A673 (cell line): ENCODE measurements at regions not wholly inside any gene's neighbourhood (a gene's known extent, or its start where the extent isn't known, plus 50 kb on each side); places are given as distances from the start of the nearest gene placed in this dataset.

Experiments used
- BruUV-seq: library from RNA; stranded (reverse); fragments of 400-500 nt; replicated peaks from 2 replicates; lab custom pipeline; 2021; lab: Mats Ljungman, UMichigan
- CTCF ChIA-PET: fragments of 300-600 bp; sonication (Branson Sonifier 250); formaldehyde crosslinking; loops from one replicate; lab custom pipeline; 2022; ENCODE audit warnings: antibody characterized with exemption; lab: Charles Lee
- POLR2A ChIA-PET: fragments of 300-600 bp; sonication (Branson Sonifier 250); formaldehyde crosslinking; loops from one replicate; lab custom pipeline; 2022; ENCODE audit warnings: antibody characterized with exemption; ENCODE audit not compliant: low non-redundant PET; lab: Charles Lee
- DNase-seq: peaks from one replicate; pipeline ENCODE4 v3.0.0-alpha.2; 2015; ENCODE audit warnings: low spot score
- H3K27ac ChIP-seq: fragments of 200-600 bp; sonication (generic); 2 replicates; pipeline ENCODE4 v1.5.1; 2016; ENCODE audit warnings: mixed run types, low read depth, mild to moderate bottlenecking, mixed read lengths, antibody characterized with exemption, low read length; ENCODE audit not compliant: poor library complexity, severe bottlenecking
- H3K27me3 ChIP-seq: fragments of 200-600 bp; sonication (generic); replicated peaks from 2 replicates; pipeline ENCODE4 v1.6.1; 2017; ENCODE audit warnings: mixed run types, low read depth, mild to moderate bottlenecking, mixed read lengths, antibody characterized with exemption, low read length; ENCODE audit not compliant: insufficient read depth, poor library complexity
- H3K36me3 ChIP-seq: fragments of 200-600 bp; sonication (generic); 2 replicates; pipeline ENCODE4 v1.6.1; 2016; ENCODE audit warnings: mixed run types, mild to moderate bottlenecking, mixed read lengths, antibody characterized with exemption, low read length; ENCODE audit not compliant: insufficient read depth, poor library complexity, severe bottlenecking
- H3K4me1 ChIP-seq: fragments of 200-600 bp; sonication (generic); 2 replicates; pipeline ENCODE4 v1.6.1; 2017; ENCODE audit warnings: mixed run types, mild to moderate bottlenecking, mixed read lengths, antibody characterized with exemption, low read length; ENCODE audit not compliant: insufficient read depth, poor library complexity, severe bottlenecking
- H3K4me3 ChIP-seq: fragments of 200-600 bp; sonication (generic); 2 replicates; pipeline ENCODE4 v1.5.1; 2016; ENCODE audit warnings: low read depth, mixed run types, mild to moderate bottlenecking, mixed read lengths, low read length; ENCODE audit not compliant: poor library complexity, severe bottlenecking
- H3K9me3 ChIP-seq: fragments of 200-600 bp; sonication (generic); 2 replicates; pipeline ENCODE4 v1.6.1; 2016; ENCODE audit warnings: mixed run types, low read depth, mild to moderate bottlenecking, mixed read lengths, antibody characterized with exemption, low read length; ENCODE audit not compliant: poor library complexity, severe bottlenecking
- CTCF ChIP-seq: fragments of 300-800, 200-600 bp; sonication (generic); conservative IDR thresholded peaks from 2 replicates; pipeline ENCODE4 v1.5.1; 2017; ENCODE audit warnings: low read depth, mild to moderate bottlenecking, antibody characterized with exemption, low read length, moderate library complexity, mixed read lengths
- EZH2 ChIP-seq: fragments of 200-600 bp; sonication (generic); IDR thresholded peaks from 2 replicates; pipeline ENCODE4 v1.6.1; 2017; ENCODE audit warnings: borderline replicate concordance, low read depth, mild to moderate bottlenecking, mixed read lengths, antibody characterized with exemption, low read length; ENCODE audit not compliant: poor library complexity, severe bottlenecking
- intact Hi-C: fragments of 100-400 bp; cut with micrococcal nuclease; formaldehyde crosslinking; loops from one replicate; pipeline ENCODE4 v1.10.0; 2022; ENCODE audit not compliant: unreplicated experiment

- H3K4me3 ChIP-seq: no peak overlapping the region
- H3K27ac ChIP-seq: no peak overlapping the region
- H3K4me1 ChIP-seq: no peaks in the 10 kb centered on the region
- H3K27me3 ChIP-seq: no peaks in the 10 kb centered on the region
- CTCF ChIA-PET: no interaction called here
- DNase-seq: no peak
- POLR2A ChIA-PET: no interaction called here
- TF ChIP-seq CTCF (no peak), EZH2 (no peak)
- no peaks in the 10 kb centered on the region for H3K36me3 ChIP-seq
- intact Hi-C loops: no loop called here
- no peaks in the 10 kb centered on the region for H3K9me3 ChIP-seq
- no TSS peak for BruUV-seq
Measured at GRCh38 chr12:125355614-125356013, 290.4 kb downstream of the AACS start.

- ChIA-PET POLR2A (no interaction called here), CTCF (no interaction called here)
- BruUV-seq: no TSS peak
- intact Hi-C loops: no loop called here
- no peak for DNase-seq
- no peak overlapping the region for H3K27ac ChIP-seq
- H3K9me3 ChIP-seq: no peaks in the 10 kb centered on the region
- TF ChIP-seq CTCF: no peak
- TF ChIP-seq EZH2: no peak
- H3K27me3 ChIP-seq: no peaks in the 10 kb centered on the region
- no peak overlapping the region for H3K4me3 ChIP-seq
- no peaks in the 10 kb centered on the region for H3K4me1 ChIP-seq
- H3K36me3 ChIP-seq: no peaks in the 10 kb centered on the region
Measured at GRCh38 chr12:125356111-125356510, 290.9 kb downstream of the AACS start.

DNA sequence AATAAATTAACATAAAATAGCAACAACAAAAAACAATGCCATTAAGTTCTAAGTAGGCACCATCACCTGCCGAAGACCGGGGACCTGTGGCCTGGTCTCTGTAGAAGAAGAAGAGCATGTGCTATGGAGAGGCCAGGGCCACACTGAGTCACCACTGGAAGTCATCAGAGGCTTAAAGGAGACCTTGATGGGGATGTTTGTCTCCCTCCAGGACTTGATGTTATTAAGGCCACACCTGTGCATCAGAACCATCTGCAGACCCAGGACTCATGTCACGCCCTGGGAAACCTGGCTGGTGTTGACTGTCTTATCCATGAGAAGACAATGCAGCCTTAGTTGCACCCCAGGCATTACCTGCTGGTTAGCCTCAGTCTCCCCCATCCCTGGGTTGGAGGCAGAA is 292.3 kb downstream of the AACS start:
- CTCF ChIA-PET: no interaction called here
- Histone ChIP-seq H3K4me1 (no peaks in the 10 kb centered on the region), H3K27me3 (no peaks in the 10 kb centered on the region), H3K4me3 (no peak overlapping the region), H3K27ac (no peak overlapping the region), H3K36me3 (no peaks in the 10 kb centered on the region), H3K9me3 (no peaks in the 10 kb centered on the region)
- no peak for DNase-seq
- TF ChIP-seq EZH2 (no peak), CTCF (no peak)
- POLR2A ChIA-PET: no interaction called here
- intact Hi-C loops: no loop called here
- no TSS peak for BruUV-seq
